ENCODE measurements at regions not wholly inside any gene's neighbourhood (a gene's known extent, or its start where the extent isn't known, plus 50 kb on each side); places are given as distances from the start of the nearest gene placed in this dataset.

DNA sequence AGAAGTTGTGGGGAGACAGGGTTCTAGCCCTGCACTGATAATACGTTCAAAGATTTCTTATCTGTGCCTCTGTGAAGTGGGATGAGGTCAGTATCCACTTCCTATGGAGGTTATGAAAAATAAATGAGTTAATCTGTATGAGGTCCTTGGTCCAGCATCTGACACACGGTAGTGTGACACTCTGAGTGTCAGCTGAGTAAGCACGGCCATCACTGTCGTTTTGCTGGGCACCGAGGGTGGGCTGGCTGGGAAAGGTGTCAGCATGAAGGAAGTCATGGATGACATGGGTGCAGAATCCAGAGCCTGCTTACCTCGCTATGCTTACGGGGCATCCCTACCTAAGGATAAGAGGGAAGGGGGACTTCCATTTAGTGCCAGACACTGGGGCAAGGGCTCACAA lies 150.3 kb downstream of the INHBB start:
- TF ChIP-seq, protein P1, sequence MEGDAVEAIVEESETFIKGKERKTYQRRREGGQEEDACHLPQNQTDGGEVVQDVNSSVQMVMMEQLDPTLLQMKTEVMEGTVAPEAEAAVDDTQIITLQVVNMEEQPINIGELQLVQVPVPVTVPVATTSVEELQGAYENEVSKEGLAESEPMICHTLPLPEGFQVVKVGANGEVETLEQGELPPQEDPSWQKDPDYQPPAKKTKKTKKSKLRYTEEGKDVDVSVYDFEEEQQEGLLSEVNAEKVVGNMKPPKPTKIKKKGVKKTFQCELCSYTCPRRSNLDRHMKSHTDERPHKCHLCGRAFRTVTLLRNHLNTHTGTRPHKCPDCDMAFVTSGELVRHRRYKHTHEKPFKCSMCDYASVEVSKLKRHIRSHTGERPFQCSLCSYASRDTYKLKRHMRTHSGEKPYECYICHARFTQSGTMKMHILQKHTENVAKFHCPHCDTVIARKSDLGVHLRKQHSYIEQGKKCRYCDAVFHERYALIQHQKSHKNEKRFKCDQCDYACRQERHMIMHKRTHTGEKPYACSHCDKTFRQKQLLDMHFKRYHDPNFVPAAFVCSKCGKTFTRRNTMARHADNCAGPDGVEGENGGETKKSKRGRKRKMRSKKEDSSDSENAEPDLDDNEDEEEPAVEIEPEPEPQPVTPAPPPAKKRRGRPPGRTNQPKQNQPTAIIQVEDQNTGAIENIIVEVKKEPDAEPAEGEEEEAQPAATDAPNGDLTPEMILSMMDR (IDR thresholded peaks at IDR 0.05), result no peak
- TF ChIP-seq POLR2A (IDR thresholded peaks at IDR 0.05), result no peak
